Spleen (tissue), 11 donors: ENCODE measurements at regions not wholly inside any gene's neighbourhood (a gene's known extent, or its start where the extent isn't known, plus 50 kb on each side); places are given as distances from the start of the nearest gene placed in this dataset.

Experiments used
- DNase-seq: peaks from one replicate; pipeline ENCODE4 v3.0.0-alpha.2; 2020
- H3K27ac ChIP-seq, 8 donors: fragments of 200-600 bp; sonication (generic) in 7 of 8; 1 replicate in 4 of 8; 2 replicates in 4 of 8; pipeline versions ENCODE4 v1.5.0 to v1.8.0; 2016 to 2021; ENCODE audit warnings: inconsistent platforms in 4 of 8, mild to moderate bottlenecking in 4 of 8, moderate library complexity in 1 of 8
- H3K27me3 ChIP-seq, 7 donors: fragments of 200-600 bp; sonication (generic) in 6 of 7; replicated peaks in 1 of 7; 1 replicate in 4 of 7; 2 replicates in 3 of 7; pipeline versions ENCODE4 v1.5.0 to v1.8.0; 2016 to 2021; ENCODE audit warnings: inconsistent platforms in 3 of 7, mild to moderate bottlenecking in 1 of 7
- H3K36me3 ChIP-seq, 6 donors: fragments of 200-600 bp; sonication (generic) in 5 of 6; 1 replicate in 4 of 6; 2 replicates in 2 of 6; pipeline versions ENCODE4 v1.5.0 to v1.8.0; 2016 to 2021; ENCODE audit warnings: inconsistent platforms in 2 of 6
- H3K4me1 ChIP-seq, 6 donors: fragments of 200-600 bp; sonication (generic) in 5 of 6; 1 replicate in 3 of 6; 2 replicates in 3 of 6; pipeline versions ENCODE4 v1.5.0 to v1.8.0; 2016 to 2021; ENCODE audit warnings: inconsistent platforms in 3 of 6
- H3K4me3 ChIP-seq, 8 donors: fragments of 200-600 bp; sonication (generic) in 7 of 8; 1 replicate in 4 of 8; 2 replicates in 4 of 8; pipeline versions ENCODE4 v1.5.0 to v1.8.0; 2016 to 2021; ENCODE audit warnings: inconsistent platforms in 4 of 8, mild to moderate bottlenecking in 4 of 8, moderate library complexity in 2 of 8
- H3K9me3 ChIP-seq, 8 donors: fragments of 200-600 bp; sonication (generic) in 7 of 8; 1 replicate in 4 of 8; 2 replicates in 4 of 8; pipeline versions ENCODE4 v1.5.0 to v1.8.0; 2016 to 2021; ENCODE audit warnings: inconsistent platforms in 4 of 8
- CTCF ChIP-seq, 11 experiments: fragments of 200-600 bp in 7 of 11; fragments of 450-650 bp in 4 of 11; sonication (generic) in 4 of 11; IDR thresholded peaks in 8 of 11; conservative IDR thresholded peaks in 3 of 11; 1 replicate in 7 of 11; 2 replicates in 4 of 11; pipeline versions ENCODE4 v1.4.0 to v1.8.0; 2016 to 2021; ENCODE audit warnings: antibody characterized with exemption in 11 of 11, inconsistent platforms in 4 of 11, mild to moderate bottlenecking in 1 of 11
- POLR2A ChIP-seq, 3 donors: fragments of 450-650 bp; IDR thresholded peaks; one replicate each; pipeline ENCODE4 v1.5.1; 2017; ENCODE audit warnings: antibody characterized with exemption in 3 of 3, mild to moderate bottlenecking in 1 of 3
- POLR2AphosphoS5 ChIP-seq, 3 donors: sonication (generic); formaldehyde crosslinking; IDR thresholded peaks; one replicate each; pipeline ENCODE4 v1.5.1; 2017; ENCODE audit warnings: antibody characterized with exemption in 3 of 3
- WGBS, 5 donors: extraction: QIAGEN DNeasy Blood & Tissue Kit in 3 of 5; methylation state at CpG; one replicate each; pipeline versions ENCODE4 v1.1.5 to v1.1.7; 2013 to 2018; 5-methylcytosine and 5-hydroxymethylcytosine counted together
- intact Hi-C: fragments of 100-400 bp; cut with DNase I; formaldehyde crosslinking; loops from one replicate; pipeline ENCODE4 v1.15.0; 2023; ENCODE audit warnings: low total_unique reads
- donor health status: healthy with polysubstance abuse.
- donor health status: DM: no; HTN: no; CAD: no; lungs with moderate emphysema.
- donor health status: DM: no; HTN: no; CAD: no.
- donor health status: Bipolar disorder and iron deficiency.
- donor health status: healthy.
- donor health status: DM: no; HTN: no; CAD: no.
- donor health status: DM: yes; HTN: yes; CAD: no.

- WGBS, 5 donors = 64 to 75% (median 70%) methylated on average over 3 of the region's 3 CpGs
- TF ChIP-seq CTCF (IDR thresholded peaks at IDR 0.05 in 8 of 11, conservative IDR thresholded peaks at IDR 0.05 in 3 of 11) (no peak), POLR2AphosphoS5 (IDR thresholded peaks at IDR 0.05) (no peak), POLR2A (IDR thresholded peaks at IDR 0.05) (no peak)
These were observed 1771.0 kb downstream of the EFNA5 start for GRCh38 chr5:105899726-105900125.

GRCh38 chr5:105898183-105898582, 1772.6 kb downstream of the EFNA5 start:
- TF ChIP-seq CTCF (IDR thresholded peaks at IDR 0.05 in 8 of 11, conservative IDR thresholded peaks at IDR 0.05 in 3 of 11) (no peak), POLR2AphosphoS5 (IDR thresholded peaks at IDR 0.05) (no peak), POLR2A (IDR thresholded peaks at IDR 0.05) (no peak)
- 46 to 66% (median 53%) methylated on average over 4 of the region's 4 CpGs for WGBS, 5 donors
- intact Hi-C loops = no loop called here

More at GRCh38 chr5:105899726-105900125, 1771.0 kb downstream of the EFNA5 start:
- H3K27ac ChIP-seq = no peak overlapping the region
- H3K36me3 ChIP-seq = no peaks in the 10 kb centered on the region
- DNase-seq = no peak
- intact Hi-C loops = no loop called here
- H3K9me3 ChIP-seq = no peaks in the 10 kb centered on the region
- H3K27me3 ChIP-seq = no peaks in the 10 kb centered on the region
- no peak overlapping the region for H3K4me3 ChIP-seq
- no peaks in the 10 kb centered on the region for H3K4me1 ChIP-seq

GRCh38 chr5:105885266-105885665, 1785.5 kb downstream of the EFNA5 start:
- 14 to 60% (median 43%) methylated on average over 1 of the region's 1 CpG for WGBS, 5 donors
- Histone ChIP-seq H3K27me3 (no peaks in the 10 kb centered on the region), H3K36me3 (no peaks in the 10 kb centered on the region), H3K4me1 (no peaks in the 10 kb centered on the region), H3K27ac (no peak overlapping the region), H3K9me3 (peaks cover 0 to 7% (median 0%) of the 10 kb centered on the region in 8 donors), H3K4me3 (no peak overlapping the region)
- TF ChIP-seq CTCF (IDR thresholded peaks at IDR 0.05 in 8 of 11, conservative IDR thresholded peaks at IDR 0.05 in 3 of 11) (no peak), POLR2AphosphoS5 (IDR thresholded peaks at IDR 0.05) (no peak), POLR2A (IDR thresholded peaks at IDR 0.05) (no peak)
- DNase-seq = no peak
- intact Hi-C loops = no loop called here

More at GRCh38 chr5:105898183-105898582, 1772.6 kb downstream of the EFNA5 start:
- Histone ChIP-seq H3K27ac (no peak overlapping the region), H3K27me3 (no peaks in the 10 kb centered on the region), H3K9me3 (no peaks in the 10 kb centered on the region), H3K4me3 (no peak overlapping the region), H3K4me1 (no peaks in the 10 kb centered on the region), H3K36me3 (no peaks in the 10 kb centered on the region)
- no peak for DNase-seq

- H3K27ac ChIP-seq = no peak overlapping the region
- H3K4me1 ChIP-seq = no peaks in the 10 kb centered on the region
- H3K27me3 ChIP-seq = no peaks in the 10 kb centered on the region
- peaks cover 0 to 4% (median 0%) of the 10 kb centered on the region in 8 donors for H3K9me3 ChIP-seq
- peak; percentile 23 for DNase-seq
- H3K4me3 ChIP-seq = no peak overlapping the region
- intact Hi-C loops = no loop called here
- no peaks in the 10 kb centered on the region for H3K36me3 ChIP-seq
- TF ChIP-seq CTCF (IDR thresholded peaks at IDR 0.05 in 8 of 11, conservative IDR thresholded peaks at IDR 0.05 in 3 of 11) = no peak
- no peak for TF ChIP-seq POLR2AphosphoS5 (IDR thresholded peaks at IDR 0.05)
- no peak for TF ChIP-seq POLR2A (IDR thresholded peaks at IDR 0.05)
- WGBS, 5 donors = 79 to 89% (median 87%) methylated on average over 4 of the region's 4 CpGs
These were observed 1787.7 kb downstream of the EFNA5 start for GRCh38 chr5:105882956-105883481.
